OCI-LY3 (cell line): ENCODE measurements at regions not wholly inside any gene's neighbourhood (a gene's known extent, or its start where the extent isn't known, plus 50 kb on each side); places are given as distances from the start of the nearest gene placed in this dataset.

Experiments
- H2AFZ ChIP-seq: fragments of 200-600, 300-600 bp; shearing (Covaris generic); 2 replicates; pipeline ENCODE4 v1.6.0; 2014; ENCODE audit warnings: antibody characterized with exemption, low read depth, low read length
- H3K27ac ChIP-seq: fragments of 200-600, 300-600 bp; sonication (generic); 2 replicates; pipeline ENCODE4 v1.5.1; 2014; ENCODE audit warnings: mild to moderate bottlenecking, low read length, moderate library complexity, mixed read lengths
- H3K27me3 ChIP-seq: fragments of 200-600, 300-600 bp; sonication (generic); 2 replicates; pipeline ENCODE4 v1.6.1; 2014; ENCODE audit warnings: low read depth, low read length, mixed read lengths
- H3K36me3 ChIP-seq: fragments of 200-600, 300-600 bp; sonication (generic); replicated peaks from 2 replicates; pipeline ENCODE3; 2014; ENCODE audit warnings: low read depth, low read length, mixed read lengths
- H3K4me1 ChIP-seq: fragments of 300-600, 200-600 bp; sonication (generic); 2 replicates; pipeline ENCODE4 v1.6.1; 2014; ENCODE audit warnings: low read length, mixed read lengths
- H3K4me2 ChIP-seq: fragments of 200-600, 300-600 bp; sonication (generic); 2 replicates; pipeline ENCODE4 v1.6.1; 2014; ENCODE audit warnings: low read length, mixed read lengths
- H3K4me3 ChIP-seq: fragments of 300-600, 200-600 bp; sonication (generic); 2 replicates; pipeline ENCODE4 v1.5.1; 2014; ENCODE audit warnings: antibody characterized with exemption, mild to moderate bottlenecking, low read length, moderate library complexity
- H3K79me2 ChIP-seq: fragments of 300-600, 200-600 bp; shearing (Covaris generic); 2 replicates; pipeline ENCODE4 v1.6.1; 2014; ENCODE audit warnings: mild to moderate bottlenecking, low read length, mixed read lengths
- H3K9ac ChIP-seq: fragments of 300-600, 200-600 bp; shearing (Covaris generic); 2 replicates; pipeline ENCODE4 v1.6.0; 2014; ENCODE audit warnings: mild to moderate bottlenecking, low read length, moderate library complexity
- H3K9me3 ChIP-seq: fragments of 200-600, 300-600 bp; shearing (Covaris generic); 2 replicates; pipeline ENCODE4 v1.6.1; 2014; ENCODE audit warnings: low read length, mixed read lengths; ENCODE audit not compliant: insufficient read depth
- H4K20me1 ChIP-seq: fragments of 200-600, 300-600 bp; sonication (generic); 2 replicates; pipeline ENCODE4 v1.6.1; 2016; ENCODE audit warnings: low read length, mixed read lengths; ENCODE audit not compliant: insufficient read depth
- EZH2phosphoT487 ChIP-seq: fragments of 200-600 bp; shearing (Covaris generic); IDR thresholded peaks from 2 replicates; pipeline ENCODE4 v1.6.1; 2018; ENCODE audit warnings: antibody characterized with exemption, mixed run types, low read depth
- TF ChIP-seq, protein P1 (sequence below): fragments of 200-600, 300-600 bp; sonication (generic); IDR thresholded peaks from 2 replicates; pipeline ENCODE4 v1.5.1; 2014; ENCODE audit warnings: antibody characterized with exemption, low read length, low read depth

DNA sequence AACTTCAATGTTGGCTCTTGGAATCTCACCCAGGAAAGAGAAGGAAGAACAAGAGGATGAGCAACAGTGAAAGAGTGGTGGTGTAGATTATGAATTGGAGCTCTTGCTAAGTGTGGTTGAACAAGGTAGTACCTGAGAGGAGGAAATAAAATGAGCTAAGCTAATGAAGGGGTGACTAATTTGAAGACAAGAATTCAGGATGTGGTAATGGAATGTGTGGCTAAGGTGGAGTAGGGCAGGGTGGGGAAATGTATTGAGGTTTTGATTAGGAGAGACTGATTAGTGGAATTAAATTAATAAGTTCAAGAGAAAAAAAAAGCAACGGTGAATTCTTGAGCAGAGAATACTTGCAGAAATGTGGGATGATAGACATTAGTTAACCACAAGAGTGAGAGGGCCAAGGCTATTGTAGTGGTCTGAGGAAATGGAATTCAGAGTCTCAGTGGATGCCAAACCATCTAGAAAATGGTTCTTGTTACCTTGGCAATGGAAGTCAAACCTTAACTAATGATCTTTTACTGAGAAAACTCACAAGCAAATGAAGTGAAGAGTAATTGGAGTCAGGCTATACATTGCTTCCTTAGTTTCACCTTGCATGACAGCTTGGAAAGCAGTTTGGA lies 648.3 kb upstream of the ZNF608 start:
- H2AFZ ChIP-seq: no peak overlapping the region
- no peaks in the 10 kb centered on the region for H3K27me3 ChIP-seq
- no peaks in the 10 kb centered on the region for H3K36me3 ChIP-seq
- H3K9me3 ChIP-seq: no peaks in the 10 kb centered on the region
- TF ChIP-seq, protein P1, sequence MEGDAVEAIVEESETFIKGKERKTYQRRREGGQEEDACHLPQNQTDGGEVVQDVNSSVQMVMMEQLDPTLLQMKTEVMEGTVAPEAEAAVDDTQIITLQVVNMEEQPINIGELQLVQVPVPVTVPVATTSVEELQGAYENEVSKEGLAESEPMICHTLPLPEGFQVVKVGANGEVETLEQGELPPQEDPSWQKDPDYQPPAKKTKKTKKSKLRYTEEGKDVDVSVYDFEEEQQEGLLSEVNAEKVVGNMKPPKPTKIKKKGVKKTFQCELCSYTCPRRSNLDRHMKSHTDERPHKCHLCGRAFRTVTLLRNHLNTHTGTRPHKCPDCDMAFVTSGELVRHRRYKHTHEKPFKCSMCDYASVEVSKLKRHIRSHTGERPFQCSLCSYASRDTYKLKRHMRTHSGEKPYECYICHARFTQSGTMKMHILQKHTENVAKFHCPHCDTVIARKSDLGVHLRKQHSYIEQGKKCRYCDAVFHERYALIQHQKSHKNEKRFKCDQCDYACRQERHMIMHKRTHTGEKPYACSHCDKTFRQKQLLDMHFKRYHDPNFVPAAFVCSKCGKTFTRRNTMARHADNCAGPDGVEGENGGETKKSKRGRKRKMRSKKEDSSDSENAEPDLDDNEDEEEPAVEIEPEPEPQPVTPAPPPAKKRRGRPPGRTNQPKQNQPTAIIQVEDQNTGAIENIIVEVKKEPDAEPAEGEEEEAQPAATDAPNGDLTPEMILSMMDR: no peak
- TF ChIP-seq EZH2phosphoT487: no peak
- no peaks in the 10 kb centered on the region for H3K4me1 ChIP-seq
- H4K20me1 ChIP-seq: no peaks in the 10 kb centered on the region
- H3K9ac ChIP-seq: no peak overlapping the region
- H3K79me2 ChIP-seq: no peaks in the 10 kb centered on the region
- no peak overlapping the region for H3K4me3 ChIP-seq
- H3K4me2 ChIP-seq: no peak overlapping the region
- no peak overlapping the region for H3K27ac ChIP-seq

DNA sequence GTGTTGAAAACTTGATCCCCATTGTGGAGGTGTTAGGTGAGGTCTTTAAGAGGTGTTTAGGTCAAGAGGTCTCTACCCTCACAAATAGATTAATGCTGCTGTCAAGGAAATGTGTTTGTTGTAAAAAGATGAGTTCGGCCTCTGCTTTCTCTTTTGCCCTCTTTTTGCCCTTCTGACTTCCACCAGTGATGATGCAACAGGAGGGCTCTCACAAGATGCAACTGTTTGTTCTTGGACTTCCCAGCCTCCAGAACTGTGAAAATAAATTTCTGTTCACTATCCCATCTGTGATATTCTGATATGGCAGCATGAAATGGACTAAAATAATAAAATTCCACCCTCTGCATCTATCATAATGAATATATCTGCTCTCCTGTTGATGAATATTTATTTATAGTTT lies 650.0 kb upstream of the ZNF608 start:
- no peak for TF ChIP-seq EZH2phosphoT487
- TF ChIP-seq, protein P1: no peak
- Histone ChIP-seq H3K36me3 (no peaks in the 10 kb centered on the region), H2AFZ (no peak overlapping the region), H3K79me2 (no peaks in the 10 kb centered on the region), H3K4me3 (no peak overlapping the region), H3K4me2 (no peak overlapping the region), H3K9me3 (no peaks in the 10 kb centered on the region), H4K20me1 (no peaks in the 10 kb centered on the region), H3K27ac (no peak overlapping the region), H3K27me3 (no peaks in the 10 kb centered on the region), H3K9ac (no peak overlapping the region), H3K4me1 (no peaks in the 10 kb centered on the region)

DNA sequence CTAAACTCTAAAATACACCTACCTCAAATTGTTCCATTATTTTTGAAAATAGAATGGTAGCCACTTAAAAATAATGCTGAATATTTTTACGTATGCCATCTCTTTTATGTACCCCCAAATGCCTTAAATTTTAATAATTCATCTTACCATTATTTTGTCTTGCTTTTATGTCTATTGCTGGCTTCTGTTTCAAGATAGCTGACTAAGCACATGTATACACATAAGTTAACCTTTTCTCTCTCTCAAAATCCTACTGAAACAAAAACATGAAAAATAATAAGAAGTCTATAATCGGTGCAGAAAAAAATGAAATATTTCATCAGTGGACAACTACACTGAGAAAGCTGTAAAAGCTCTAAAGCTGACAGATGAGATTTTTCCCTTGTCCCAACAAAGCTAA lies 652.0 kb upstream of the ZNF608 start:
- H4K20me1 ChIP-seq: no peaks in the 10 kb centered on the region
- H3K79me2 ChIP-seq: no peaks in the 10 kb centered on the region
- H2AFZ ChIP-seq: no peak overlapping the region
- H3K9me3 ChIP-seq: no peaks in the 10 kb centered on the region
- H3K27me3 ChIP-seq: no peaks in the 10 kb centered on the region
- TF ChIP-seq EZH2phosphoT487: no peak
- TF ChIP-seq, protein P1: no peak
- H3K27ac ChIP-seq: no peak overlapping the region
- H3K4me3 ChIP-seq: no peak overlapping the region
- H3K4me2 ChIP-seq: no peak overlapping the region
- no peaks in the 10 kb centered on the region for H3K36me3 ChIP-seq
- no peaks in the 10 kb centered on the region for H3K4me1 ChIP-seq
- no peak overlapping the region for H3K9ac ChIP-seq

DNA sequence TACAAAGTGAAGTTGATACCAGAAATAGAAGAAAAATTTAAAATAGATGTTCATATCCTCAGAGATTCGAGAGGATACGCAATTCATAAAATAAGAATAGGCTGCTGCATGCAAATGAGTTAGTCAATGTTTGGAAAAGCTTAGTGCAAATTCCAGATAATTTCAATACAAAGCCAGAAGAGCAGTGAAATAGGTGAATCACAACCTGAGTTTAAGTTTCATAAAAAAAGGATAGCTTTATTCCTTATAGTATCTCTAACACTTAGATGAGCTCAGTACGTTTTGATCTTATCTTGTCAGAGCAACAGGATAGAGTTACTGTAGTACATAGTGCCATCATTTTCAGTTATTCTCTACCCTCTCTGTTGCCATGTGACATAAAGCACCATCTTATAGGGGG lies 653.4 kb upstream of the ZNF608 start:
- Histone ChIP-seq H3K4me1 (no peaks in the 10 kb centered on the region), H2AFZ (no peak overlapping the region), H3K9ac (no peak overlapping the region), H3K4me3 (no peak overlapping the region), H3K4me2 (no peak overlapping the region), H3K27ac (no peak overlapping the region), H4K20me1 (no peaks in the 10 kb centered on the region), H3K9me3 (no peaks in the 10 kb centered on the region), H3K79me2 (no peaks in the 10 kb centered on the region), H3K36me3 (no peaks in the 10 kb centered on the region), H3K27me3 (no peaks in the 10 kb centered on the region)
- no peak for TF ChIP-seq EZH2phosphoT487
- TF ChIP-seq, protein P1: no peak
